WTC11 (cell line): ENCODE measurements at regions not wholly inside any gene's neighbourhood (a gene's known extent, or its start where the extent isn't known, plus 50 kb on each side); places are given as distances from the start of the nearest gene placed in this dataset.

ENCODE experiments used
- FOXJ3 ChIP-seq: sonication (generic); formaldehyde crosslinking; IDR thresholded peaks from 2 replicates; pipeline ENCODE4 v1.9.0; 2021; ENCODE audit warnings: missing genetic modification reagents, mild to moderate bottlenecking, borderline replicate concordance
- FOXP1 ChIP-seq: sonication (generic); formaldehyde crosslinking; IDR thresholded peaks from 2 replicates; pipeline ENCODE4 v1.8.0; 2022; ENCODE audit warnings: missing genetic modification reagents, mild to moderate bottlenecking, moderate library complexity, borderline replicate concordance
- NFYB ChIP-seq: sonication (generic); formaldehyde crosslinking; conservative IDR thresholded peaks from 2 replicates; pipeline ENCODE4 v1.8.0; 2022; ENCODE audit warnings: low read depth, missing genetic modification reagents
- OVOL2 ChIP-seq: fragments of 250-450 bp; sonication (Bioruptor Pico); IDR thresholded peaks from 2 replicates; pipeline ENCODE4 v1.9.0; 2021; ENCODE audit warnings: mild to moderate bottlenecking, borderline replicate concordance
- SMAD3 ChIP-seq: sonication (generic); formaldehyde crosslinking; IDR thresholded peaks from 2 replicates; pipeline ENCODE4 v1.8.0; 2022; ENCODE audit warnings: missing genetic modification reagents, mild to moderate bottlenecking, borderline replicate concordance
- SP1 ChIP-seq: sonication (generic); formaldehyde crosslinking; conservative IDR thresholded peaks from 2 replicates; pipeline ENCODE4 v1.8.1; 2022; ENCODE audit warnings: missing genetic modification reagents
- TCF7 ChIP-seq: sonication (generic); formaldehyde crosslinking; IDR thresholded peaks from 2 replicates; pipeline ENCODE4 v1.8.0; 2022; ENCODE audit warnings: mild to moderate bottlenecking, low read depth, missing genetic modification reagents, moderate library complexity
- TEAD4 ChIP-seq: sonication (generic); formaldehyde crosslinking; IDR thresholded peaks from 2 replicates; pipeline ENCODE4 v1.8.0; 2022; ENCODE audit warnings: mild to moderate bottlenecking, missing genetic modification reagents
- TF ChIP-seq, protein P1 (sequence below): sonication (generic); formaldehyde crosslinking; IDR thresholded peaks from 2 replicates; pipeline ENCODE4 v1.8.1; 2023; ENCODE audit warnings: mild to moderate bottlenecking, missing genetic modification reagents, moderate library complexity
- TF ChIP-seq, protein P2 (sequence below): fragments of 200-600 bp; IDR thresholded peaks from 2 replicates; pipeline ENCODE4 v1.8.0; 2022; ENCODE audit warnings: antibody characterized with exemption

DNA sequence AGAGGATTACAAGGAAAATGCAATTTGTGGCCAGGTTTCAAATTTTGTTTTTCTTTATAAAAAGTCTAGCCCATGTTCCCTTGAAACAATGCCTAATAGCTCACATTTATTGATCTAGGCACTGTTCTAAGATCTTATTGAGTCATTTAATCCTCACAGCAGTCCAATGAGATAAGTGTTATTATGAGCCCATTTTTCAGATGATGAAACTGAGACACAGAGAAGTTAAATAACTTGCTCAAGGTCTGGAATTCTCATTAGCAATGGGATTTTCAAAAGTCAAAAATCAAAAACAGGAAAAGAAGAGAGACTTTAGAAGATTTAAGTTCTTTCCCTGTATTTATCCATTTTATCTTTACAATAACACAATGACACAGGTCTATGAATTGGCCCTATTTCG, 90.0 kb upstream of the COL6A5 start:
- TF ChIP-seq, protein P1, sequence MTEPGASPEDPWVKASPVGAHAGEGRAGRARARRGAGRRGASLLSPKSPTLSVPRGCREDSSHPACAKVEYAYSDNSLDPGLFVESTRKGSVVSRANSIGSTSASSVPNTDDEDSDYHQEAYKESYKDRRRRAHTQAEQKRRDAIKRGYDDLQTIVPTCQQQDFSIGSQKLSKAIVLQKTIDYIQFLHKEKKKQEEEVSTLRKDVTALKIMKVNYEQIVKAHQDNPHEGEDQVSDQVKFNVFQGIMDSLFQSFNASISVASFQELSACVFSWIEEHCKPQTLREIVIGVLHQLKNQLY = no peak
- TF ChIP-seq, protein P2, sequence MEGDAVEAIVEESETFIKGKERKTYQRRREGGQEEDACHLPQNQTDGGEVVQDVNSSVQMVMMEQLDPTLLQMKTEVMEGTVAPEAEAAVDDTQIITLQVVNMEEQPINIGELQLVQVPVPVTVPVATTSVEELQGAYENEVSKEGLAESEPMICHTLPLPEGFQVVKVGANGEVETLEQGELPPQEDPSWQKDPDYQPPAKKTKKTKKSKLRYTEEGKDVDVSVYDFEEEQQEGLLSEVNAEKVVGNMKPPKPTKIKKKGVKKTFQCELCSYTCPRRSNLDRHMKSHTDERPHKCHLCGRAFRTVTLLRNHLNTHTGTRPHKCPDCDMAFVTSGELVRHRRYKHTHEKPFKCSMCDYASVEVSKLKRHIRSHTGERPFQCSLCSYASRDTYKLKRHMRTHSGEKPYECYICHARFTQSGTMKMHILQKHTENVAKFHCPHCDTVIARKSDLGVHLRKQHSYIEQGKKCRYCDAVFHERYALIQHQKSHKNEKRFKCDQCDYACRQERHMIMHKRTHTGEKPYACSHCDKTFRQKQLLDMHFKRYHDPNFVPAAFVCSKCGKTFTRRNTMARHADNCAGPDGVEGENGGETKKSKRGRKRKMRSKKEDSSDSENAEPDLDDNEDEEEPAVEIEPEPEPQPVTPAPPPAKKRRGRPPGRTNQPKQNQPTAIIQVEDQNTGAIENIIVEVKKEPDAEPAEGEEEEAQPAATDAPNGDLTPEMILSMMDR = no peak
- no peak for TF ChIP-seq SMAD3 (CRISPR knock-in tag)
- TF ChIP-seq SP1 (CRISPR knock-in tag) = no peak
- no peak for TF ChIP-seq OVOL2 (CRISPR knock-in tag)
- TF ChIP-seq FOXP1 (CRISPR knock-in tag) = no peak
- TF ChIP-seq TEAD4 (CRISPR knock-in tag) = no peak
- TF ChIP-seq FOXJ3 (CRISPR knock-in tag) = no peak
- TF ChIP-seq TCF7 (CRISPR knock-in tag) = no peak
- no peak for TF ChIP-seq NFYB (CRISPR knock-in tag)
